IPS DF 4.7 (cell line): ENCODE measurements at regions not wholly inside any gene's neighbourhood (a gene's known extent, or its start where the extent isn't known, plus 50 kb on each side); places are given as distances from the start of the nearest gene placed in this dataset.
"Not testable (repeated sequence)": the region's sequence is repeated elsewhere in the genome, so short reads cannot be mapped to it uniquely, and the experiment has no call there.

ENCODE experiments used
- DNase-seq: peaks from one replicate; pipeline ENCODE4 v3.0.0-alpha.2; 2013; ENCODE audit warnings: low spot score; ENCODE audit errors: extremely low read depth

DNA sequence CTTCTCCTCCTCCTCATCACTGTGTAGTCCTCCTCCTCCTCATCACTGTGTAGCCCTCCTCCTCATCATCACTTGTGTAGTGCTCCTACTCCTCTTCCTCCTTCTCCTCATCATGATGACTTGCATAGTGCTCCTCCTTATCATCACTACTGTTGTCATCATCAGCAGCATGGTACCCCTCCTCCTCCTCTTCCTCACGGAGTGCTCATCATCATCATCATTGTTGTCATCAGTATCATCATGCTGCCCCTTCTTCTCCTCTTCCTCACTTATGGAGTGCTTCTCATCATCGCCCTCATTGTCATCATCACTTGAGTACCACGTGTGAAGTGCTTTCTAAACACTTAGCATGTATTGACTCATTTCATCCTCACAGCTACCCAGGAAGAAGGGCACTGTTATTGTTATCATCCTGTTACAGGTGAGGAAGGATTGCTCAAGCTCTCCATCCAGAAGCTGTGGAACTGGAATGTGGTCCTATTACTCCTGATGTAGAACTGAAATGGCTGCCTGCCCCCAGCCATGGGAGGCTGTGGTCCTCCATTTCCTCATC is 122.8 kb upstream of the SHH start:
- DNase-seq, result no peak

DNA sequence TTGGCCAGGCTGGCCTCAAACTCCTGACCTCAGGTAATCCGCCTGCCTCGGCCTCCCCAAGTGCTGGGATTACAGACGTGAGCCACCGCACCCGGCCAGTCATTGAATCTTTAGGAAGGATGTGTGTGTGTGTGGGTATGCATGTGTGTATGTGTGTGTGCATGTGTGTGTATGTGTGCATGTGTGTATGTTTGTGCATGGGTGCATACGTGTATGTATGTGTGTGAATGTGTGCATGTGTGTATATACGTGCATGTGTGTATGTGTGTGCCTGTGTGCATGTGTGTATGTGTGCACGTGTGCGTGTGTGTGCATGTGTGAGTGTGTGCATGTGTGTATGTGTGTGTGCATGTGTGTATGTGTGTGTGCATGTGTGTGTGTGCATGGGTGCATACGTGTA is 120.1 kb upstream of the SHH start:
- not testable (repeated sequence) for DNase-seq

DNA sequence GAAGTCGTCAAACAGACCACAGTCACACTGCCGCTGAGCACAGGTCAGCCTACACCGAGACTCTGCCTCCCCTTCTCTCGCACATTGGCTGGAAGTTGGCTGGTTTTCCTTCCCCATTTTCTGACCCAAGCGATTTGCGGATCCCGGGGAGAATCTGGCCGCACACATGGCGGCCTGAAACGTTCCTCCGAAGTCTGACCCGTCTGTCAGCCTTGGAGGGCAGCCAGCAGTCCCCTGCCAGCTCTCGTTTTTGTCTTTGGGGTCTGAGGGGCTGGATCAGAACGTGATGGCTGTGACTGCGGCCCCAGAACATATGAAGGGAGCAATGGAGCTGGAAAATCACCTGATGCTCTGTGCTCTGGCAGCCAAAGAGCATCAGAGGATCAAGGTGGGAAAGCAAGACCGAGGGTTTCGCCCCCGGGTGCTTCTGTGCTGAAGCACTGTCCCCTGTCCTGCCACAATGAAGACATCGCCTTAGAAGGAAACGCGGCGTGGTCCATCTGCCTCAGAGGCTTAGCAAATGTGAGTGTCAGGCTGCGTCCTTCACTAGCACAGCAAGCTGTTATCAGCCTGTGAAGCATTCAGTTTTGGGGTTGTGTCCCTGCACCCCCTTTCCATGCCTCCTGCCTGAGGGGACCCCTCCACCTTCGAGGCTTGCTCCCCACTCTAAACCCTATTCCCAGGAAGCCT is 119.3 kb upstream of the SHH start:
- DNase-seq, result no peak

DNA sequence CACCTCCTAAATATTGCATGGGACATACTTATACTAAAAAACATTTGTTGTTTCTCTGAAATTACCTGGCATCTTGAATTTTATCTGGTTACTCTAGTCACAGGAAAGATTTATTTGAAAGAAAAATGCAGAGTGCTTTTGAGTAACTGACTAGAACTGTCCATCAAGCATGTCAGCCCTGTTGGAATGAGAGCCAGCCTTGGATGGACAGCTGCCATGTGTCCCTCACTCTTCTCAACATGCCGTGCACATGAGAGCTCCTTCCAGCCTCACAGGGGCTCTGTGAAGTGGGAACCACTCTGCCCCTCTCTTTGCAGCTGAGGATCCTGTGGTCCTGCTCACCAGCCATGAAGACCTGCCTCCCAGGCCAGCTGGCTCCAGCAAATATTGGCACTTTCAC is 118.3 kb upstream of the SHH start:
- no peak for DNase-seq

DNA sequence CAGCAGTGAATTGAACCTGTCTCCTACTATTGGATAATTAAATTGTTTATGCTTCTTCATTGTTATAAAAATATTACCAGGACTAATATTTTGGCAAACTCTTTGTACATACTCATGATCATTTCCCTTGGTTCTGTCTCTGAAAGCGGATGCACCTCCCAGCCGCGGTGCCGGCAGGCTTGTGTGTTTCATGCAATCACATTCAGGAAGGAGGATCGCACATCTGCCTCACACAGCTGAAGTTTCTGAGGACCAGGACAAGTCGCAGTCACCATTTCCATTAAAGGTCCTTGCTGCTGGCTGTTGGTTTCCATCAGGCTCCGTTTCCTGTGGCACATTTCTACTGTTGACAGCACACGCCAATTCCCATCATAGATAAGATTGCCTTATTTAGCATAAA is 117.8 kb upstream of the SHH start:
- no peak for DNase-seq

DNA sequence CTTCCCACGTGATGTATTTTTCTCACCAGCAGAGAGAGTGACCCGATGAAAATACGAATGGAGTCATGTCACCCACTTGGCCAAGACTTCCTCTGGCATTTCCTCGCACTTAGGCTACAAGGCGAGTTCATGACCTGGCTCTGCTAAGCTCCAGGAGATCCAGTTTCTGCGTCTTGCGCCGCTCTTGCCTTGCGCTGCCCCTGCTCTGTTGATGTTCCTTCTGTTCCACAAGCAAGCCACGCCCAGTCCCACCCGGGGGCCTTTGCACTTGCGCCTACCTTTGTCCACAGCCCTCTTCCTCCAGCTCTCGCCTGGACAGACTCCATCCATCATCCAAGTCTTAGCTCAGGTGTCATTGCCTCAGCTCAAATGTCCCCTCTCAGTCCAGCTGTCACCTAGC is 116.3 kb upstream of the SHH start:
- DNase-seq, result no peak

DNA sequence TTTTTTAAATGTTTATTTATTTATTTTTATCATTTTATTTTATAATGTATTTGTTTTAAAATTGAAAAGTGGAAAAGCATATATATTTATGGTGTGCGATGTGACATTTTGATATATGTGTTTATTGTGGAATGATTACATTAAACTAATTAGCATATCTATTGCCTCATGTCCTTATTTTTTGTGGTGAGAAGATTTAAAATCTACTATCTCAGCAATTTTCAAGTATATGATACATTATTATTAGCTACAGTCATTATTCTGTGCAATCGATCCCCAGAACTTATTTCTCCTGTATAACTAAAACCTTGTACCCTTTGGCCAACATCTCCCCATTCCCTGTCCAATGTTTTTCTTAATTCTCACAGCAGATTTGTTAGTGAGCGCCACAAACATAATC is 115.6 kb upstream of the SHH start:
- no peak for DNase-seq

DNA sequence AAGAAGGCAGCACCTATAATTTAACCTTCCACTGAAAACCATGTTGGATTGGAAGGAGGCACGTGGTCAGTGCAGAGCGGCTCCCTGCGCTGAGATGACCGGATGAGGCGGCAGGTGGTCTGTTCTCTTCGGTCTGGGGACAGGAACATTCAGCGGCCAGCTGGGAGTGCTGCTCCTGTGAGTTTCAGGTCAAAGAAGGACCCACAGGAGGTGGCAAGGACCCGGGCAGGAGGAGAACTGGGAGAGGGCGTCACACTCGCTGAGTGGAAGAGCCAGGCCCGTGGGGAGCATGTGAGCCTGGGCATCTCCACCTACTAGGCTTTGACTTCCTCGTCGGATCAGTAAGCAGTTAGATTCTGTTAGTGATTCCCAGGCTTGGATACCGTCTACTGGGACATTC is 113.4 kb upstream of the SHH start:
- no peak for DNase-seq

DNA sequence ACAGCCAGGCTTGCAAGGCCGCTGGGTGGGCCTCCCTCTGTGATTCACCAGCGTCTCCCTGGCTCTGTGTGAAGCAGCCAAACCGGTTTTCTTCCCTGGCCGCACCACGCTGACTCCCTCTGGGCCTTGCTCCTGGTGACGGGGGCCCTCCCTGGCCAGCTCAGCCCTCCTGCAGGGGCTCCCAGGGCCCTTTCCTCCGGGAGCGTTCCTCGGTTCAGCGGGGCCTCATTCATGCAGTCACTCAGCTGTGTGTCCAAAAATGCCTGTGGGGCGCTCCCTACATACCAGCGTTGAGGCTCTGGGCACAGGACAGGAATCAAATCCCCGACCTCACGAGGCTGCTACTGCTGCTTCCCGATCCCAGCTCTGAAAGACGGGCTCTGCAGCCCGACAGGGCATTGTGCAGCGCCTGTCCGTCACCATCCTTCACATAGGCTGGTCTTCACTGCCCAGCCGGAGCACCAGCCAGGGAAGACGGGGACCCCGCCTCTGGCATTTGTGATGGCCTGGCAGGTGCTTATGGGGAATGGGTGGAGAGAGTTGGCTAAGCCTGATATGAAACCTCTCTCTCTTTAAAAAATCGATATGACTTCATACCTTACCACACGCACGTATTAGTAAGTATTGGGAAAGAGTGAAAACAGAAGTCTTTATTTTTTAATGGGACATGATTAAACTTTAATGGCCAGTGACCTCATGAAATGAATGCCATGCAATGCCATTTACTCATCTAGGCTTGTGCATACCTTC is 110.0 kb upstream of the SHH start:
- DNase-seq, result no peak

DNA sequence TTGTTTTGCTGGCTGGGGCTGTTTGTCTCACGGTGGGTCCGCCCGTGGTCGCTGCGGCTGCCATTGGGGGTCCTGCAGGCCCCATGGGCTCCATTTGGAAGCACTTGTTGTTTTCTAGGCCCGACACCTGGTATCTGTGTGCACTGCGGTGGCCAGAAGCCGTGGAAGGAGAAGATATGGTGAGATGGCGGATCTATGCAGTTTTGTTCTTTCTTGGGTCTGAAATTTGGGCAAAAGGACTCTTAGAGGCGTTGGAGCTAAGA is 109.5 kb upstream of the SHH start:
- no peak for DNase-seq

DNA sequence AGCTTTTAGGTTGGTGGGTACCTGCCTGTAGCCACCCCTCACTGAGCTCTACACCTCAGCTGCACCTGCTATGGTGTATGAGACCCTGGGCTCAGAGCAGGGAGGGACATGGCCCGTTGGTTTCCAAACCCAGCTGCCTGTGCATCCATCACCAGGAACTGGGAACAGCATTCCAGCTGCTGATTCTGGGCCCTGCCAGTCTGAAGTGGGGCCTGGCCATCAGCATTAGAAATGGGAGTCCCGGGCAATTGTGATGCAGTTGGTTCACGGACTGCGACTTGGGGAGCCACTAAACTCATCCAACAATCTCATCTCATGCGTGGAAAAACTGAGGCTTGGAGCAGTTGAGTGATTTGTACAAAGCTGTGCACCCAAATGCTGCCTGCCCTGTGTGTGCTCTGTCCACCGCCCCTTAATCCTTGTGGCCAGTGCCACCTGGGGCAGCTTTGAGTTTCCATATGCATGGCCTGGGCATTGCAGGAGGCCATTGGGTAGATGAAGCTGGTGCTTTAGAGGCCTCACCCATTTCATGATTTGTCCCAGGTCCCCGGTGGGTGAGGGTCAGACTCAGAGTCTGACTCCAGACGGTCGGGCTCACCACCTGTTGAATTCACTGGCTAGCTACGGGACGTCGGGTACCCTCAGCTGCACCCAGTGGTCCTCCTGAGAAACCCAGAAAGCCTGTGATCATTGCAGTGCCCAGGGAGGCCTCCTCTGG is 109.0 kb upstream of the SHH start:
- no peak for DNase-seq

DNA sequence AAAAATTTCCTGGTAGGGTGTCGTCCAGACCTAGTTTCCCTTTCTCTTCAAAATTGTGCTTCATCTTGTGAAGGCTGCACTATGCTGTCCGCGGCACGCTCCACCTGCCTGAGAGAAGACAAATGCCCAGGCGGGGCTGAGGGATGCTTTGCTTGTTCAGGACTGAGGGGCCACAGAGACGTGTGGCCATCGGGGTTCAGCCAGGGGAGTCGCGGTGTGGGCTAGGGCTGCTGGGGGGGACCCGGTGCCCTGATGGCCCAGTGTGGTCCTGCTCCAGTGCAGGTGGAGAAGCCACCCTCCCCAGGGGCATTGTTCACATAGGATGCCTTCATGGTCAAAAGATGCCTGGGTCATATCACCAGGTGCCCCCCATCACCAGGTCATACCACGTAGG is 107.8 kb upstream of the SHH start:
- no peak for DNase-seq

DNA sequence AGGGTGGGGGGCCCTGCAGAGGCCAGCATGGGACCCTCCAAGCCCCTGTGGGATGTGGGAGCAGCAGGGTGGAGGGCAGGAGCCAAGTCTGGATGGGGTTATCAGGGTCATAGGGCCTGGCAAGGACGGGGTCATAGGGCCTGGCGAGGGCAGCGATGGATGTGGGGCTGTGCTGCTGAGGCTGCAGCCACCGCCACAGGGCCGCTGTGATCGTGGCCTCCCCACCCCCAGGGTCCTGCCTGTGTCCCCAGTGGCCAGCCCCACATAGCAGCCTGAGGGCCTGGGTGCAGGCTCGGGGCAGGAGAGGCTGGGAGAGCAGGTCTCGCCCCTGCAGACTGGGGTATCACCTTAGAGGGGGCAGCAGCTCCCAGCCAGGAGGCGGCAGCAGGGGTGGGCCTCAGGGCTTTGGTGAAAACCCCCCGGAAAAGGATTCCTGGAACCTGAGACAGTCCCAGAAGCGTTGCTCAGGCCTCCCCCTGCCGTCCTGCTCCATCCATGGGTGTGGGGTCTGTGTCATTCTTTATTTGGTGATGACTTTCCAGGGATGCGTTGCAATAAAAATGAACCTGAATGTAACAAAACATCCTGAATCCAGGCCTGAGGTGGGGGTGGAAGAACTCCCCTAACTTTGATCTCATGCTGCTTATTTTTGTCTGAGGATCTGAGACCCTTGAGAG is 107.3 kb upstream of the SHH start:
- DNase-seq, result no peak

DNA sequence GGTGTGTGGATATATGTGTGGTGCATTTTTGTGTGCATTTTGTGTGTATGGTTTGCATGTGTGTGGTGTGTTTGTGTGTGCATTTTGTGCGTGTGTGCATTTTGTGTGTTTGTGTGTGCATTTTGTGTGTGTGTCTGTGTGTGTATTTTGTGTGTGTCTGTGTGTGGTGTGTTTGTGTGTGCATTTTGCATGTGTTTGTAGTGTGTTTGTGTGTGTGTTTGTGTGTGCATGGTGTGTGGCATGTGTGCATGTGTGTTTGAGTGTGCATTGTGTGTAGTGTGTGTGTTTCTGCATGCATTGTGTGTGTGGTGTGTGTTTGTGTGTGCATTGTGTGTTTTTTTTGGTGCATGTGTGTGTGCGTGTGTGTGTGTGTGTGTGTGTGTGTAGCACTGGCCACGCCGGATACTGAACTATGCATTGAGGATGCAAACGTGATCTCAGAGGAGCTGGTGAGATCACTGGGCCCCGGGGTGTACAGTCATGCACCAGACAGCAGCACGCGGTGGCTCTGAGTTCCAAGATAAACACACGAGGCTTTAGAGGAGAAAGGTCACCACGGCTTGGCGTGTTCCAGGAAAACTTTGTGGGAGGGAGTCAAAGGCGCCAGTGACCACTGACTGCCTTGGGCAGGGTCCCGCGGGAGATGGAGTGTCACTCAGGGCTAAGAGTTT is 106.6 kb upstream of the SHH start:
- no peak for DNase-seq

DNA sequence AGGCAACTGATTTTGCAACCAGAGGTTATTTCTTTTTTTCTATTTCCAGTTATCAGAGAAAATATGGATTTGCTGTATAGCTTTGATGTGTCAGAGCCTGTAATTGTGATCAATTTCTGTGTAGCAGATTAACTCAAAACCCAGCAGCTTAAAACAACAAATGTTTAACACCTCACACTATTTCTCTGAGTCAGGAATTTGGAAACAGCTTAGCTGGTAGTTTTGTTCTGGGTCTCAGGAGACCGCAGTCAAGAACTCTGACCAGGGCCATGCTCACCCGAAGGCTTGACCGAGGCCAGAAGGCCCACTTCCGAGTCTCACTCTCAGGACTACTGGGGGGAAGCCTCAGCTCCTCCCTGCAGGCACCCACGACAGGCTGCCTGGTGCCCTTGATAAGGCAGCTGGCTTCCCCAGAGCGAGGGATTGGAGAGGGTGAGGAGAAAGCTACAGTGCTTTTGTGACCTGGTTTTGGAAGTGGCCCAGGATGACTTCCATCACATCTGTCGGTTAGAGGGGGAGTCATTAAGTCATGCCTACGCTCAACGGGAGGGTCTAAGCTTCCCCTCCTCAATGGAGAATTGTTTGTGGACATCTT is 105.7 kb upstream of the SHH start:
- DNase-seq, result no peak

DNA sequence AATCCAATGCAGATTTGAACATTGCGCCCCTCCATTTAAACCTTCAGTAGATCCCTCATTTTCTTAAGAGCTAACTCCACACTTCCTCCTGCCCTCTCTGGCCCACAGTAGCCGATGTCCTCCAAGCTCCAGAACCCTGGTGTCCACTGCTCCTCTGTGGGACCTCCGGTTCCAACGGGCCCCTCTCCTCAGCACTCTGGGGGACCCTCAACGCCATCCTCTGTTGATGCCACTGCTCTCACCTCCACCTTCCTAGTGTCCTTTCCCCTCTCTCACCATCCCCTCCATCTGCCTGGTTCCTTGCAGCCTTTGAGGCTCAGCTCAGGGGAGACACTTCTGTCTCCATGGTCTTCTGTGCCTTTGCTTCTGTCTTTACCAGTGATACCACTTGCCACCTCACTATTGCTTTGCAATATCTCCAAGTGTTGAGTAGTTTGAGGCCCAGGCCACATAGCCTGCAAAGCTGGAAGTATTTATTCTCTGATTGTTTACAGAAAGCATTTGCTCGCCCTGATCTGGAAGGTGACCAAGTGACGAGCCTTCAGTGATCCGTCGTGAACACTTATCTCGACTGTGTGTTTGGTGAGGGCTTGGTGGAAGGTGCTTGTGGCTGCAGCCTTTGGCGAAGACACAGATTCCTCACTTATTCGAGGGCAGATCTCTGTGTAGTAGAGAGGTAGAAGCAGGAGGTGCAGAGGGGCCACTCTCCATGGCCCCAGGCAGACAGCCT is 104.8 kb upstream of the SHH start:
- no peak for DNase-seq

DNA sequence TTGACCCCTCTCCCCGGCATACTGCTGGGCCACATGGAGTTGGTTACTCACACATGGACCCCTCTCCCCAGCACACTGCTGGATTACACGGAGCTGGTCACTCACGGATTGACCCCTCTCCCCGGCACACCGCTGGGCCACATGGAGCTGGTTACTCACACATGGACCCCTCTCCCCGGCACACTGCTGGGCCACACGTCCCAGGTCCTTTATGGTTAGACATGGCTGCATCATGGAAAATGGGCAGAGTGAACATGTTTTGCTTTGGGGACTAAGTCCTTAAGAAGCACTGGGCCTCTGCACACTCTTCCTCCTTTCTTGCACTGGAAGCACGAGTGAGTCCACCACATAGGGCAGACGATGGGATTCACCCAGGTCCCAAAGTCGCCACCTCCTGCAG is 102.1 kb upstream of the SHH start:
- no peak for DNase-seq

DNA sequence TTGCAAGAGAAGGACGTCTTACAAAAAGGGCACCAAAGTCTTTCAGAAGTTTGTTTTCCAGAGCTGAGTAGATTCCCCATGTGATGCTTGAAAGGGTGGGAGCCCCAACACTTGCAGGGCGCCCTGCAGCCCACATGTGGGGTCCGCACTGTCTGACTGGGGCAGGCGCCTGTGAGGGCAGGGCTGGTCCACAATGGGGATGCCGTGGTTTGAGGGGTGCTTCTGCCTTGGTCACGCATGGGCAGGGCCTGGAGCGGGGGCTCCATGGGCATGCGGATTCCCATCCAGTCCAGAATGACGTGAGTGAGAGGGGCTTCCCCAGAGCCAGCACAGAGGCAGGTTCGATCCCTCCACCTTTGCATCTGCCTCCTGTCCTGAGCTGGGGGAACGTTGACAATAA is 101.5 kb upstream of the SHH start:
- DNase-seq, result no peak

DNA sequence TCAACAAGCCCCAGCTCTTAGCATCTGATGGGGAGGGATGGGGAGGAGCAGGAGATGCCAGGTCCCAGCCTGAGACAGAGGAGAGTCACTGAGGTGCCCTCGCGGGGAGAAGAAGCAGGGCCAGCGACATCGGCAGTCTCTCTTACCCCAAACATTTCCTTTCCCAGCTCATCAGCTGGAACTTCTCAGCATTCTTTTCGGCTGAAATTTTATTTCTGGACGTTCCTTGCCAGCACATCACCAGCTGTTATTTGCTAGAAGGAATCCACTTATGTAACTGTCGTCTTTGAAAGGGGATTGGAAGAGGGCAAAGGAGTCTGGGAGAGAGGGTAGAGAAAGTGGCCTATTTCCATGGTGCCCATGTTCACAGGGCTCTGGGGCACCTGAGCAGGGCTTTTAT is 101.0 kb upstream of the SHH start:
- DNase-seq, result no peak

DNA sequence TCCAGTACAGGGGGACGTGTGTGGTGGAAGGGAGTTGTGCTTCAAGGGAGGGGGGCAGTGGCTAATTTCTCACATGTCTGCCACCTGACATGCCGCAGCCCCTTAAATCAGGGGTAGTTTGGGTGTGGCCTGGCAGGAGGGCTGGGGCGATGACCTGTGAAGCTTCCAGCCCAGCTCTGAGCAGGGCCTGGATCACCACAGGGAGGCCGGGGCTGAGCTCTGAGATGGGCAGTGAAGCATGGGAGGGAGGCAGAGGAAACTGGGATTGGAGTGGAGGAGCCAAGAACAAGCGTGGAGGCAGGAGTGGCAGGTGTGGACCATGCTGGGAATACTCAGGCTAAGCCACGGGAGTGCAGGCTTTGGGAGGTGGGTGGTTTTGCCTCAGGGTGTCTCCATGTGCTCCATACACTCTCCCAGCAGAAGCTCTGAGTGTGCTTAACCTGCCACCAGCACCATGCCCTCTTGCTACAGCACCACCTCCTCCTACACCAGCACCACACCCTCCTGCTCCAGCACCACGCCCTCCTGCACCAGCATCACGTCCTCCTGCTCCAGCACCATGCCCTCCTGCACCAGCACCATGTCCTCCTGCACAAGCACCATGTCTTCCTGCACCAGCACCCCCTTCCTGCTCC is 99.3 kb upstream of the SHH start:
- DNase-seq, result no peak
